Keratinocyte (primary cell): ENCODE measurements at regions not wholly inside any gene's neighbourhood (a gene's known extent, or its start where the extent isn't known, plus 50 kb on each side); places are given as distances from the start of the nearest gene placed in this dataset.

Source experiments
- DNase-seq: peaks from one replicate; pipeline ENCODE4 v3.0.0-alpha.2; 2011; ENCODE audit warnings: low read depth, missing footprints, low spot score
- FAIRE-seq: peaks from 2 replicates; lab custom pipeline; 2011; peaks lifted over from hg19 to GRCh38; lab: Jason Lieb, UNC
- H2AFZ ChIP-seq: 2 replicates; pipeline ENCODE4 v1.6.0; 2012; ENCODE audit warnings: low read length, control low read depth, inconsistent platforms; ENCODE audit not compliant: control insufficient read depth
- H3K27ac ChIP-seq: 2 replicates; pipeline ENCODE4 v1.5.1; 2011; ENCODE audit warnings: low read length; ENCODE audit not compliant: control insufficient read depth, insufficient read depth
- H3K27me3 ChIP-seq: 3 replicates; pipeline ENCODE4 v1.6.0; 2011; ENCODE audit warnings: low read length; ENCODE audit not compliant: control insufficient read depth, insufficient read depth; ENCODE audit errors: extremely low read depth
- H3K36me3 ChIP-seq, 2 experiments: 2 replicates in 1 of 2; 3 replicates in 1 of 2; pipeline ENCODE4 v1.5.1; 2011; ENCODE audit warnings: low read length in 2 of 2, mild to moderate bottlenecking in 1 of 2; ENCODE audit not compliant: control insufficient read depth in 2 of 2, insufficient read depth in 2 of 2; ENCODE audit errors: extremely low read depth in 1 of 2
- H3K4me1 ChIP-seq: 3 replicates; pipeline ENCODE4 v1.5.1; 2011; ENCODE audit warnings: low read length; ENCODE audit not compliant: control insufficient read depth, insufficient read depth; ENCODE audit errors: extremely low read depth
- H3K4me2 ChIP-seq: 3 replicates; pipeline ENCODE4 v1.6.0; 2011; ENCODE audit warnings: low read depth, low read length; ENCODE audit not compliant: control insufficient read depth, insufficient read depth; ENCODE audit errors: extremely low read depth
- H3K4me3 ChIP-seq, 3 experiments: fragments of 200-600 bp in 1 of 3; sonication (generic) in 1 of 3; 2 replicates in 2 of 3; 3 replicates in 1 of 3; pipeline ENCODE4 v1.5.1; 2011 to 2016; ENCODE audit warnings: low read length in 3 of 3, mild to moderate bottlenecking in 3 of 3, control low read depth in 2 of 3, inconsistent platforms in 1 of 3, low read depth in 1 of 3, mixed read lengths in 1 of 3, mixed run types in 1 of 3, moderate library complexity in 1 of 3; ENCODE audit not compliant: control insufficient read depth in 2 of 3, insufficient read depth in 2 of 3; ENCODE audit errors: extremely low read depth in 1 of 3
- H3K79me2 ChIP-seq: 2 replicates; pipeline ENCODE4 v1.6.0; 2012; ENCODE audit warnings: low read length; ENCODE audit not compliant: control insufficient read depth, insufficient read depth
- H3K9ac ChIP-seq: 3 replicates; pipeline ENCODE4 v1.6.0; 2011; ENCODE audit warnings: low read length; ENCODE audit not compliant: control insufficient read depth, insufficient read depth; ENCODE audit errors: extremely low read depth
- H3K9me1 ChIP-seq: 3 replicates; pipeline ENCODE4 v1.6.0; 2011; ENCODE audit warnings: low read length; ENCODE audit not compliant: control insufficient read depth, insufficient read depth; ENCODE audit errors: extremely low read depth
- H3K9me3 ChIP-seq: 2 replicates; pipeline ENCODE4 v1.5.1; 2012; ENCODE audit warnings: low read depth, low read length; ENCODE audit not compliant: control insufficient read depth
- H4K20me1 ChIP-seq: 3 replicates; pipeline ENCODE4 v1.6.0; 2011; ENCODE audit warnings: low read length; ENCODE audit not compliant: control insufficient read depth, insufficient read depth; ENCODE audit errors: extremely low read depth
- CTCF ChIP-seq, 3 experiments: IDR thresholded peaks in 1 of 3; conservative IDR thresholded peaks in 1 of 3; optimal IDR thresholded peaks in 1 of 3; 2 replicates in 2 of 3; 3 replicates in 1 of 3; pipeline versions ENCODE3 to v1.5.1; 2011; ENCODE audit warnings: low read length in 3 of 3, mild to moderate bottlenecking in 3 of 3, moderate library complexity in 2 of 3, control low read depth in 1 of 3, inconsistent platforms in 1 of 3; ENCODE audit not compliant: insufficient read depth in 2 of 3; ENCODE audit errors: extremely low read depth in 1 of 3
- EZH2 ChIP-seq: IDR thresholded peaks from one replicate; pipeline ENCODE4 v1.6.1; 2012; ENCODE audit warnings: inconsistent platforms, mild to moderate bottlenecking, low read length, moderate library complexity
- dilution Hi-C: fragments of 300-500 bp; cut with MboI; formaldehyde crosslinking; loops from one replicate; pipeline ENCODE4 v1.7.0; 2020; ENCODE audit warnings: low sequenced_read_pairs; ENCODE audit not compliant: extremely low pct_ligation_motif_present

GRCh38 chr6:3620937-3621336 is 130.6 kb downstream of the PXDC1 start:
- no peaks in the 10 kb centered on the region for H3K27me3 ChIP-seq
- no peak overlapping the region for H2AFZ ChIP-seq
- TF ChIP-seq EZH2 (no peak), CTCF (optimal IDR thresholded peaks at IDR 0.05 in 1 of 3, IDR thresholded peaks at IDR 0.05 in 1 of 3, conservative IDR thresholded peaks at IDR 0.05 in 1 of 3; ENCODE audit: extremely low read depth in 1 of 3, insufficient read depth in 2 of 3, low read length in 3 of 3) (no peak)
- H3K9ac ChIP-seq: no peak overlapping the region
- no peaks in the 10 kb centered on the region for H3K9me3 ChIP-seq
- no peak for FAIRE-seq
- dilution Hi-C loops: no loop called here
- H3K4me3 ChIP-seq: no peak overlapping the region
- no peaks in the 10 kb centered on the region for H3K4me1 ChIP-seq
- no peaks in the 10 kb centered on the region for H4K20me1 ChIP-seq
- H3K9me1 ChIP-seq: no peaks in the 10 kb centered on the region
- H3K36me3 ChIP-seq: no peaks in the 10 kb centered on the region
- no peak for DNase-seq
- H3K27ac ChIP-seq: no peak overlapping the region
- no peaks in the 10 kb centered on the region for H3K79me2 ChIP-seq
- no peak overlapping the region for H3K4me2 ChIP-seq

GRCh38 chr6:3620389-3620788 is 131.1 kb downstream of the PXDC1 start:
- Histone ChIP-seq H4K20me1 (no peaks in the 10 kb centered on the region), H3K27me3 (no peaks in the 10 kb centered on the region), H3K4me3 (no peak overlapping the region), H3K4me1 (no peaks in the 10 kb centered on the region), H3K4me2 (no peak overlapping the region), H3K79me2 (no peaks in the 10 kb centered on the region), H3K9me1 (no peaks in the 10 kb centered on the region), H3K36me3 (no peaks in the 10 kb centered on the region), H3K9ac (no peak overlapping the region), H2AFZ (no peak overlapping the region), H3K27ac (no peak overlapping the region), H3K9me3 (no peaks in the 10 kb centered on the region)
- TF ChIP-seq EZH2: no peak
- no peak for TF ChIP-seq CTCF (optimal IDR thresholded peaks at IDR 0.05 in 1 of 3, IDR thresholded peaks at IDR 0.05 in 1 of 3, conservative IDR thresholded peaks at IDR 0.05 in 1 of 3; ENCODE audit: extremely low read depth in 1 of 3, insufficient read depth in 2 of 3, low read length in 3 of 3)
- dilution Hi-C loops: no loop called here
- FAIRE-seq (no peak), DNase-seq (no peak)
